GM19035 (cell line): ENCODE measurements at regions not wholly inside any gene's neighbourhood (a gene's known extent, or its start where the extent isn't known, plus 50 kb on each side); places are given as distances from the start of the nearest gene placed in this dataset.
"Not testable (repeated sequence)": the region's sequence is repeated elsewhere in the genome, so short reads cannot be mapped to it uniquely, and the experiment has no call there.

ENCODE experiments used
- ATAC-seq: cut with Tn5 transposase; IDR thresholded peaks from one replicate; pipeline ENCODE4 v1.9.1; 2021; ENCODE audit not compliant: unreplicated experiment

- no peak for ATAC-seq
Measured at GRCh38 chr3:162370141-162370540, 873.5 kb downstream of the OTOL1 start.

GRCh38 chr3:162376761-162377160 is 880.2 kb downstream of the OTOL1 start:
- no peak for ATAC-seq

GRCh38 chr3:162377608-162378007 is 881.0 kb downstream of the OTOL1 start:
- no peak for ATAC-seq

- ATAC-seq = no peak
Measured at GRCh38 chr3:162385387-162385786, 888.8 kb downstream of the OTOL1 start.

- no peak for ATAC-seq
Measured at GRCh38 chr3:162390891-162391290, 894.3 kb downstream of the OTOL1 start.

- no peak for ATAC-seq
Measured at GRCh38 chr3:162391301-162391700, 894.7 kb downstream of the OTOL1 start.

- no peak for ATAC-seq
Measured at GRCh38 chr3:162395496-162395895, 898.9 kb downstream of the OTOL1 start.

GRCh38 chr3:162398554-162398953 is 901.9 kb downstream of the OTOL1 start:
- ATAC-seq = no peak

- ATAC-seq = no peak
Measured at GRCh38 chr3:162400697-162401096, 904.1 kb downstream of the OTOL1 start.

- ATAC-seq = not testable (repeated sequence)
Measured at GRCh38 chr3:162411556-162411955, 914.9 kb downstream of the OTOL1 start.

GRCh38 chr3:162421721-162422120 is 925.1 kb downstream of the OTOL1 start:
- ATAC-seq = no peak

GRCh38 chr3:162428192-162428591 is 931.6 kb downstream of the OTOL1 start:
- no peak for ATAC-seq

GRCh38 chr3:162435750-162436149 is 939.1 kb downstream of the OTOL1 start:
- ATAC-seq = no peak

GRCh38 chr3:162436826-162437225 is 940.2 kb downstream of the OTOL1 start:
- ATAC-seq = no peak

- no peak for ATAC-seq
Measured at GRCh38 chr3:162437480-162437879, 940.9 kb downstream of the OTOL1 start.

- no peak for ATAC-seq
Measured at GRCh38 chr3:162441716-162442115, 945.1 kb downstream of the OTOL1 start.

GRCh38 chr3:162443376-162443775 is 946.8 kb downstream of the OTOL1 start:
- ATAC-seq = no peak

GRCh38 chr3:162468791-162469190 is 972.2 kb downstream of the OTOL1 start:
- ATAC-seq = no peak

GRCh38 chr3:162487138-162487537 is 990.5 kb downstream of the OTOL1 start:
- no peak for ATAC-seq

- no peak for ATAC-seq
Measured at GRCh38 chr3:162489853-162490252, 993.2 kb downstream of the OTOL1 start.

GRCh38 chr3:162491952-162492351 is 995.3 kb downstream of the OTOL1 start:
- no peak for ATAC-seq

GRCh38 chr3:162492446-162493081 is 996.0 kb downstream of the OTOL1 start:
- no peak for ATAC-seq

GRCh38 chr3:162498626-162499025 is 1002.0 kb downstream of the OTOL1 start:
- no peak for ATAC-seq
